Keratinocyte (primary cell): ENCODE measurements at regions not wholly inside any gene's neighbourhood (a gene's known extent, or its start where the extent isn't known, plus 50 kb on each side); places are given as distances from the start of the nearest gene placed in this dataset.
"Not testable (repeated sequence)": the region's sequence is repeated elsewhere in the genome, so short reads cannot be mapped to it uniquely, and the experiment has no call there.

Source experiments
- DNase-seq: peaks from one replicate; pipeline ENCODE4 v3.0.0-alpha.2; 2011; ENCODE audit warnings: low read depth, missing footprints, low spot score
- FAIRE-seq: peaks from 2 replicates; lab custom pipeline; 2011; peaks lifted over from hg19 to GRCh38; lab: Jason Lieb, UNC
- H2AFZ ChIP-seq: 2 replicates; pipeline ENCODE4 v1.6.0; 2012; ENCODE audit warnings: low read length, control low read depth, inconsistent platforms; ENCODE audit not compliant: control insufficient read depth
- H3K27ac ChIP-seq: 2 replicates; pipeline ENCODE4 v1.5.1; 2011; ENCODE audit warnings: low read length; ENCODE audit not compliant: control insufficient read depth, insufficient read depth
- H3K27me3 ChIP-seq: 3 replicates; pipeline ENCODE4 v1.6.0; 2011; ENCODE audit warnings: low read length; ENCODE audit not compliant: control insufficient read depth, insufficient read depth; ENCODE audit errors: extremely low read depth
- H3K36me3 ChIP-seq, 2 experiments: 2 replicates in 1 of 2; 3 replicates in 1 of 2; pipeline ENCODE4 v1.5.1; 2011; ENCODE audit warnings: low read length in 2 of 2, mild to moderate bottlenecking in 1 of 2; ENCODE audit not compliant: control insufficient read depth in 2 of 2, insufficient read depth in 2 of 2; ENCODE audit errors: extremely low read depth in 1 of 2
- H3K4me1 ChIP-seq: 3 replicates; pipeline ENCODE4 v1.5.1; 2011; ENCODE audit warnings: low read length; ENCODE audit not compliant: control insufficient read depth, insufficient read depth; ENCODE audit errors: extremely low read depth
- H3K4me2 ChIP-seq: 3 replicates; pipeline ENCODE4 v1.6.0; 2011; ENCODE audit warnings: low read depth, low read length; ENCODE audit not compliant: control insufficient read depth, insufficient read depth; ENCODE audit errors: extremely low read depth
- H3K4me3 ChIP-seq, 3 experiments: fragments of 200-600 bp in 1 of 3; sonication (generic) in 1 of 3; 2 replicates in 2 of 3; 3 replicates in 1 of 3; pipeline ENCODE4 v1.5.1; 2011 to 2016; ENCODE audit warnings: low read length in 3 of 3, mild to moderate bottlenecking in 3 of 3, control low read depth in 2 of 3, inconsistent platforms in 1 of 3, low read depth in 1 of 3, mixed read lengths in 1 of 3, mixed run types in 1 of 3, moderate library complexity in 1 of 3; ENCODE audit not compliant: control insufficient read depth in 2 of 3, insufficient read depth in 2 of 3; ENCODE audit errors: extremely low read depth in 1 of 3
- H3K79me2 ChIP-seq: 2 replicates; pipeline ENCODE4 v1.6.0; 2012; ENCODE audit warnings: low read length; ENCODE audit not compliant: control insufficient read depth, insufficient read depth
- H3K9ac ChIP-seq: 3 replicates; pipeline ENCODE4 v1.6.0; 2011; ENCODE audit warnings: low read length; ENCODE audit not compliant: control insufficient read depth, insufficient read depth; ENCODE audit errors: extremely low read depth
- H3K9me1 ChIP-seq: 3 replicates; pipeline ENCODE4 v1.6.0; 2011; ENCODE audit warnings: low read length; ENCODE audit not compliant: control insufficient read depth, insufficient read depth; ENCODE audit errors: extremely low read depth
- H3K9me3 ChIP-seq: 2 replicates; pipeline ENCODE4 v1.5.1; 2012; ENCODE audit warnings: low read depth, low read length; ENCODE audit not compliant: control insufficient read depth
- H4K20me1 ChIP-seq: 3 replicates; pipeline ENCODE4 v1.6.0; 2011; ENCODE audit warnings: low read length; ENCODE audit not compliant: control insufficient read depth, insufficient read depth; ENCODE audit errors: extremely low read depth
- EZH2 ChIP-seq: IDR thresholded peaks from one replicate; pipeline ENCODE4 v1.6.1; 2012; ENCODE audit warnings: inconsistent platforms, mild to moderate bottlenecking, low read length, moderate library complexity
- dilution Hi-C: fragments of 300-500 bp; cut with MboI; formaldehyde crosslinking; loops from one replicate; pipeline ENCODE4 v1.7.0; 2020; ENCODE audit warnings: low sequenced_read_pairs; ENCODE audit not compliant: extremely low pct_ligation_motif_present
- TF ChIP-seq, protein P1 (sequence below), 3 experiments: IDR thresholded peaks in 1 of 3; conservative IDR thresholded peaks in 1 of 3; optimal IDR thresholded peaks in 1 of 3; 2 replicates in 2 of 3; 3 replicates in 1 of 3; pipeline versions ENCODE3 to v1.5.1; 2011; ENCODE audit warnings: low read length in 3 of 3, mild to moderate bottlenecking in 3 of 3, moderate library complexity in 2 of 3, control low read depth in 1 of 3, inconsistent platforms in 1 of 3; ENCODE audit not compliant: insufficient read depth in 2 of 3; ENCODE audit errors: extremely low read depth in 1 of 3

DNA sequence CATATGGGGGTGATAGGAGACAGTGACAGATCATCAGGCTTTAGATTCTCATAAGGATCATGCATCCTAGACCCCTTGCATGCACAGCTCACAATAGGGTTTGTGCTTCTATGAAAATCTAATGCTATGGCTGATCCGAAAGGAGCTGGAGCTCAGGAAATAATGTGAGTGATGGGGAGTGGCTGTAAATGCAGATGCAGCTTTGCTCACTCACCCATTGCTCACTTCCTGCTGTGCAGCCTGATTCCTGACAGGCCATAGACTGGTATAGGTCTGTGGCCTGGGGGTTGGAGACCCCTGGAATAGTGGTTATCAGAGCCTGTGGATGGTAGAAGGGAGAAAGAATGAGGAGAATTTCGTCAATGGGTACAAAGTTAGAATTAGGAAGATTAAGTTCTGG is 2751.1 kb downstream of the ARAP2 start:
- no peak overlapping the region for H3K27ac ChIP-seq

GRCh38 chr4:33494150-33494549 is 2750.2 kb downstream of the ARAP2 start:
- Histone ChIP-seq H3K9ac (no peak overlapping the region), H3K9me1 (no peaks in the 10 kb centered on the region), H3K9me3 (no peaks in the 10 kb centered on the region), H3K27me3 (no peaks in the 10 kb centered on the region), H2AFZ (no peak overlapping the region), H3K27ac (no peak overlapping the region), H3K4me3 (no peak overlapping the region), H3K4me2 (no peak overlapping the region), H3K79me2 (no peaks in the 10 kb centered on the region), H4K20me1 (no peaks in the 10 kb centered on the region), H3K4me1 (no peaks in the 10 kb centered on the region), H3K36me3 (no peaks in the 10 kb centered on the region)
- dilution Hi-C loops: no loop called here
- no peak for TF ChIP-seq EZH2
- TF ChIP-seq, protein P1, sequence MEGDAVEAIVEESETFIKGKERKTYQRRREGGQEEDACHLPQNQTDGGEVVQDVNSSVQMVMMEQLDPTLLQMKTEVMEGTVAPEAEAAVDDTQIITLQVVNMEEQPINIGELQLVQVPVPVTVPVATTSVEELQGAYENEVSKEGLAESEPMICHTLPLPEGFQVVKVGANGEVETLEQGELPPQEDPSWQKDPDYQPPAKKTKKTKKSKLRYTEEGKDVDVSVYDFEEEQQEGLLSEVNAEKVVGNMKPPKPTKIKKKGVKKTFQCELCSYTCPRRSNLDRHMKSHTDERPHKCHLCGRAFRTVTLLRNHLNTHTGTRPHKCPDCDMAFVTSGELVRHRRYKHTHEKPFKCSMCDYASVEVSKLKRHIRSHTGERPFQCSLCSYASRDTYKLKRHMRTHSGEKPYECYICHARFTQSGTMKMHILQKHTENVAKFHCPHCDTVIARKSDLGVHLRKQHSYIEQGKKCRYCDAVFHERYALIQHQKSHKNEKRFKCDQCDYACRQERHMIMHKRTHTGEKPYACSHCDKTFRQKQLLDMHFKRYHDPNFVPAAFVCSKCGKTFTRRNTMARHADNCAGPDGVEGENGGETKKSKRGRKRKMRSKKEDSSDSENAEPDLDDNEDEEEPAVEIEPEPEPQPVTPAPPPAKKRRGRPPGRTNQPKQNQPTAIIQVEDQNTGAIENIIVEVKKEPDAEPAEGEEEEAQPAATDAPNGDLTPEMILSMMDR (optimal IDR thresholded peaks at IDR 0.05 in 1 of 3, IDR thresholded peaks at IDR 0.05 in 1 of 3, conservative IDR thresholded peaks at IDR 0.05 in 1 of 3; ENCODE audit: extremely low read depth in 1 of 3, insufficient read depth in 2 of 3, low read length in 3 of 3): no peak
- DNase-seq: no peak
- FAIRE-seq: no peak

More for the DNA sequence above, 2751.1 kb downstream of the ARAP2 start:
- H3K9me1 ChIP-seq: no peaks in the 10 kb centered on the region
- no peaks in the 10 kb centered on the region for H4K20me1 ChIP-seq
- H2AFZ ChIP-seq: no peak overlapping the region
- dilution Hi-C loops: no loop called here
- no peak overlapping the region for H3K9ac ChIP-seq
- FAIRE-seq (no peak), DNase-seq (no peak)
- H3K79me2 ChIP-seq: no peaks in the 10 kb centered on the region
- no peak for TF ChIP-seq EZH2
- TF ChIP-seq, protein P1 (optimal IDR thresholded peaks at IDR 0.05 in 1 of 3, IDR thresholded peaks at IDR 0.05 in 1 of 3, conservative IDR thresholded peaks at IDR 0.05 in 1 of 3; ENCODE audit: extremely low read depth in 1 of 3, insufficient read depth in 2 of 3, low read length in 3 of 3): no peak
- no peaks in the 10 kb centered on the region for H3K4me1 ChIP-seq
- no peaks in the 10 kb centered on the region for H3K27me3 ChIP-seq
- H3K9me3 ChIP-seq: no peaks in the 10 kb centered on the region
- no peak overlapping the region for H3K4me2 ChIP-seq
- no peaks in the 10 kb centered on the region for H3K36me3 ChIP-seq
- no peak overlapping the region for H3K4me3 ChIP-seq

DNA sequence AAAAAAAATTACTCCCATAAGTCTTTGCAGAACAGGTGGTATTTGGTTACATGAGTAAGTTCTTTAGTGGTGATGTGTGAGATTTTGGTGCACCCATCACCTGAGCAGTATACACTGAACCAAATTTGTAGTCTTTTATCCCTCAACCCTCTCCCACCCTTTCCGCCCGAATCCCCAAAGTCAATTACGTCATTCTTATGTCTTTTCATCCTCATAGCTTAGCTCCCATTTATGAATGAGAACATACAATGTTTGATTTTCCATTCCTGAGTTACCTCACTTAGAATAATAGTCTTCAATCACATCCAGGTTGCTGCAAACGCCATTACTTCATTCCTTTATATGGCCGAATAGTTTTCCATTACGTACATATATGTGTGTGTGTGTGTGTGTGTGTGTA is 2742.7 kb downstream of the ARAP2 start:
- H4K20me1 ChIP-seq, H3K36me3 ChIP-seq, H3K4me3 ChIP-seq, H3K79me2 ChIP-seq, H3K4me2 ChIP-seq, H3K4me1 ChIP-seq, DNase-seq, H3K27ac ChIP-seq, H3K9me3 ChIP-seq, H3K9ac ChIP-seq, FAIRE-seq, H3K27me3 ChIP-seq, H2AFZ ChIP-seq, H3K9me1 ChIP-seq, dilution Hi-C loops: not testable (repeated sequence)
